ENCODE measurements at regions not wholly inside any gene's neighbourhood (a gene's known extent, or its start where the extent isn't known, plus 50 kb on each side); places are given as distances from the start of the nearest gene placed in this dataset.

DNA sequence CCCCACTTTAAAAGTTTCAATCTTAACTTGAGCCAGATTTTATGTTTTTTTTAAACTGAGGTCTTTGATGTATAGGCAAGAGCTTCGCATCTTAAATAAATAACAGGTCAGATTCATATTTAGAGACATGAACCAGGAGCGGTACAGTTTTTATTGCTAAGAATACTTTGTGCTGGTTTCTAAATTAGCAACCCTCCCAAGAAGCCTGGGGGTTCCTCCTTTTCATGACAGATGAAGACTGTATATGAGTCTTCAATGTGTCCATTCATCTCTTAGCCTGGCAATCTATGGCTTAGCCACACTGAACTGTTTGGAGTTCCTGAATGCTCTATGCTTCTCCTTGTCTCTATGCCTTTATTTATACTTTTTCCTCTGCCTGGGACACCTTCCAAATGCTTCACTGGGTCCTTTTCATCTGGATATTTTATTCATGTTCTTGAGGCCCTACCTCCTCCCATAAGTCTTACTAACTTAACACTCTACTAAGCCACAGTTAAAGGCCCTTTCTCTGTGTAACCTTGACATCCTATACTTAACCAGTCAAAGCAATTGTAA lies 338.6 kb downstream of the INSC start:
- no peak for DNase-seq
- no peaks in the 10 kb centered on the region for H3K9me3 ChIP-seq
- H3K4me3 ChIP-seq = no peak overlapping the region
- H3K36me3 ChIP-seq = no peaks in the 10 kb centered on the region
- H3K27me3 ChIP-seq = no peaks in the 10 kb centered on the region

DNA sequence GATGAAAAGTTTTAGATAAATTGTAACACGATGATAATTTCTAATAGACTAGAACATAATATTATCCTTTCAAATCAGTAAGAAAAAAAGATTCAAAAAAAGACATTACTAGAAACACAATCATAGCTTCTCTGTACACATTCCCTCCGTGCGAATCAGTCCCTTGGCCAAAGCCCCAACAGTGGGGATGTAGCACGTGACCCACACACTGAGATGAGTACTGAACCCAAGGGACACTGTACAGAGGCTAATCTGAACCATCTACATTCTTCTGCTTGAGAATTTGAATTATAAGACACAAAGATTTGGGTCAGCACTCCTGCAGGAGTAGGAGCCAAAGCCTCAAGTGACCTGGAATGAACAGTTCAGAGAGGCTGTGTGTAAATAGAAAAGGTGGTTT lies 353.7 kb downstream of the INSC start:
- DNase-seq = peak; percentile 36
- no peaks in the 10 kb centered on the region for H3K36me3 ChIP-seq
- no peak overlapping the region for H3K4me3 ChIP-seq
- H3K27me3 ChIP-seq = no peaks in the 10 kb centered on the region
- H3K9me3 ChIP-seq = no peaks in the 10 kb centered on the region

DNA sequence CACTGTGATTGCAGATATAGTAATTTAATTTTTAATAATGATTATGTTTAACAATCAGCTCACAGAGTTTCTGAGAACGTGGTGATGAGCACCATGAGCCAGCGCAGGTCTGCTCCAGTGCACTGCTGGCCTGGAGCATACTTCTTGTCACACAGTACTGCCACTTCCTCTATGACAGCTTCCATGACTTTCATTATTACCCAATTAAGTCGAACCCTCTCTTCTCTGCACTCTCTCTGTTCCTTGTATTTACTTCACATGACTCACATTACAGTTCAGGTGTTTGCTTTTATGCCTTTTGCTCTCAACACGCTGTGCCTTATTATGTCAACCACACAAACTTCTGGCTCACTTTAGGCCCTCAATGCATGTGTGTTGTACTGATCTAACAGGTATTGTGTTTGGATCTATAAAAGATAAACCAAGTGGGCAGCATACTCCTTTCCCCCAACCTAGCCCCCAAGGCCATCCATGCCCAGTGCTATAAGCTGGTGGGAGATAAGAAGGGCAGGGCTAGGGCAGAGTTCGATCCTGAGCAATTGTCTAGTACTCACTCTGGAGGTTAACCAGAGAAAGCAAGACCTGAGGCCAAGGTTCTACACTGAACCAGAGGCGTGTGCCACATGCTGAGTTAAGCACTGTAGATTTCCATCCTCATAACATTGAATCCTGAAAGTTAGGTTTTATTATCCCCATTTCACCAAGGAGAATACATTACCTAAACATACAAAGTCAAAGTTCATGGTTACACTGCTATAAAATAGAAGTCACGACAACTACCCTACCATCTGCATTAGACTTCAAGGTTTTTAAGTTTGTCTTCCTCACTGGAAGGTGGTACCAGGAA lies 356.5 kb downstream of the INSC start:
- Histone ChIP-seq H3K36me3 (no peaks in the 10 kb centered on the region), H3K27me3 (no peaks in the 10 kb centered on the region), H3K4me3 (no peak overlapping the region), H3K9me3 (no peaks in the 10 kb centered on the region)
- no peak for DNase-seq

DNA sequence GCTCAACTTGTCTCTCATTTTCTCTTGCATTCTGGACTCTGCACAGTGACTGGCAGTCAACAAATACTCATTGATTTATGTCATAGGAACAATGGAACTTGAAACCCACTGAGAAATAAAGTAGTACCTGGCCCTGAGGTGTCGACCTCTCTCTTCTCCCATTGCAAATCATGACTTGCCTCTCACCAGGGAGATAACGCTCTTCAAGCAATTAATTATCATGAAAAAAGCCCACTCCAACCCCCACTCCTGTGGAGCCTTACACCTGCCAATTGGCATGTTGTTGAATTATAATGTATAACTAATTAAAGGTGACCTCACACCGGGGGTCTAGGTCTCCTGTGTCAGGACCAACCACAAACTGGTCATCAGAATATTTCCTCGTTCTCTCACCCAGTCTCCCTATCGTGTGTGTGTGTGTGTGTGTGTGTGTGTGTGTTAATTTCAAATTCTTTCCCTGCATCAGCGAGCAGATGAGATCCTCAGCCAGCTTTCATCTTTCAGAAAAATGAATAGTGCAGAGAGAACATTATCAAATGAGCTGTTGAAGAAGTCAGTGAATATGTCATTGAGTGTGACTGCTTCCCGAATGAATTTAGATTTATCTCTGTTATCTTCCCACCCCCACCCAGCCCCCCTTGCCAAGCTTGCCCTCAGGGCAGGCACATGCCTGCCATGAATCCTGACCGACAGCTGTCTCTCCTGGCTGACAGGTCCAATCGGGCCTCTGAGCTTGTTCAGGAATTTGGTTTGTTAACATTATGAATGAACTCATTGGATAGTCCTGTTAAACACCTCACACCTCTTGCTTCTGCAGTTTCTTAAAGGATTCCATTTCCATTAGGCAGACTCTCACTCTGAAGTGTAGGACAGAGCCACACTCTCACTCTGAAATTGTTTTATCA lies 357.4 kb downstream of the INSC start:
- Histone ChIP-seq H3K36me3 (no peaks in the 10 kb centered on the region), H3K4me3 (no peak overlapping the region), H3K9me3 (no peaks in the 10 kb centered on the region), H3K27me3 (no peaks in the 10 kb centered on the region)
- no peak for DNase-seq

DNA sequence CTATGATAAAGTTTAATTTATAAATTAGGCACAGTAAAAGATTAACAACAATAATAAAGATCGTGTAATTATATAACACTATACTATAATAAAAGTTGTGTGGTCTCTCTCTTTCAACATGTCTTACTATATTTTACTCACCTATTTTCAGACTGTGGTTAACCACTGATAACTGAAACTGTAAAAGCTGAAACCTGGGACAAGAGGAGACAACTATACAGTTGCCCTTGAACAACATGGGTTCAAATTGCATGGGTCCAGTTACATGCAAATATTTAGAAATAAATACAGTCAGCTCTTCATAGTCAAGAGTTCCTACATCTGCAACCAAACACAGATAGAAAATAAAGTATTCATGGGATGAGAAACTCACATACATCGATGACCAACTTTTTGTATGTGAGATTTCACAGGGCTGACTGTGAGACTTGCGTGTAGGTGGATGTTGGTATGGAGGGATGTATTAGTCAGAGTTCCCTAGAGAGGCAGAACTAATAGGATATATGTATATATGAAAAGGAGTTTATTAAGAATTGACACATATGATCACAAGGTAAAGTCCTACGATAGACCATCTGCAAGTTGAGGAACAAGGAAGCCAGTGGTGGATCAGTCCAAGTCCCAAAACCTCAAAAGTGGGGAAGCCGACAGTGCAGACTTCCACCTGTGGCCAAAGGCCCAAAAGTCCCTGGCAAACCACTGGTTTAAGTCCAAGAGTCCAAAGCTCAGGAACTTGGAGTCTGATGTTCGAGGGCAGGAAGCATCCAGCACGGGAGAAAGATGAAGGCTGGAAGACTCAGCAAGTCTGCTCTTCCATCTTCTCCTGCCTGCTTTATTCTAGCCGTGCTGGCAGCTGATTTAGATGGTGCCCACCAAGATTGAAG lies 359.5 kb downstream of the INSC start:
- H3K27me3 ChIP-seq = no peaks in the 10 kb centered on the region
- no peak for DNase-seq
- H3K9me3 ChIP-seq = no peaks in the 10 kb centered on the region
- H3K4me3 ChIP-seq = no peak overlapping the region
- H3K36me3 ChIP-seq = no peaks in the 10 kb centered on the region

DNA sequence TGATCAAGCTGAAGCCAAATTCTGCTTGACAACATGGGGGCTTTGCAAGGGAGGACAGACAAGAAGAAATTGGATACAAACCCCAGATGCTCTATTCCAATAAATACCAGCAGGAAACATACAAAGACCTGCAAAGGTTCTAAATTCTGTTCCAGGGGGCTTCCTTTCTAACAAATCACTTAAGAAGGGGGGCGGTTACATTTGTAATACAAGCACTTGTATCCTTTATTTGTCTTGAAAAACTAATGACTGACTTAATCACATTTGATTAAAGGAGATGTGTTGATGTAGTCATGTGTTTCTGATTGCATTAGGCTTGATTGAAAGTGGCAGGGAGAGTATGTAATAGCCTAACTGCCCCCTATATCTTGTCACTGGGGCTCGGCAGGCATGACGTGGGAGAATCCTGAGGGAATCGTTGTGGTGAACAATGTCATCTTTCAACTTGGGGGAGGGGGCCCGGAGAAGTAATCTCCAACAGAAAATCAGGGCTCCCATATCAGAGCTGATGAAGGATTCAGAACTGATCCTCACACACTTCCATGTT lies 361.7 kb downstream of the INSC start:
- Histone ChIP-seq H3K27me3 (no peaks in the 10 kb centered on the region), H3K9me3 (no peaks in the 10 kb centered on the region), H3K4me3 (no peak overlapping the region), H3K36me3 (no peaks in the 10 kb centered on the region)
- DNase-seq = no peak

DNA sequence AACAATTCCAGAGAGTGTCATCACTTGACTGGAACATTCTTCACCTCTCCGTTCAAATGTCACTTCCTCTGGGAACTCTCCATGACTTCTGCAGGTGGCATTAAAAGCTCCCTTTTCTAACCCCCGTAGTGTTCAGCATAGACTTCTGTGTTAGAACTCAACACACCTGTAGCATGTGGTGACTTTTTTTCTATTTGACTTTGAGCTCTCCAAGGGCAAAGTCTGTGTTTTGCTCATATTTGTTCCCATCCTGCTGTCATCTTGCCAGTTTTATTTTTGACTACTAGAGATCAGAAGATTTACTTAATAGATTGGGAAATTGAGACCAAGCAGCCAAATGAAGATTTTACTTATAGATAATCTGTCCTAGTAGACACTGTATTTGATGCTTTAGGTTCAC lies 367.1 kb downstream of the INSC start:
- Histone ChIP-seq H3K9me3 (no peaks in the 10 kb centered on the region), H3K27me3 (no peaks in the 10 kb centered on the region), H3K4me3 (no peak overlapping the region), H3K36me3 (no peaks in the 10 kb centered on the region)
- DNase-seq = no peak

DNA sequence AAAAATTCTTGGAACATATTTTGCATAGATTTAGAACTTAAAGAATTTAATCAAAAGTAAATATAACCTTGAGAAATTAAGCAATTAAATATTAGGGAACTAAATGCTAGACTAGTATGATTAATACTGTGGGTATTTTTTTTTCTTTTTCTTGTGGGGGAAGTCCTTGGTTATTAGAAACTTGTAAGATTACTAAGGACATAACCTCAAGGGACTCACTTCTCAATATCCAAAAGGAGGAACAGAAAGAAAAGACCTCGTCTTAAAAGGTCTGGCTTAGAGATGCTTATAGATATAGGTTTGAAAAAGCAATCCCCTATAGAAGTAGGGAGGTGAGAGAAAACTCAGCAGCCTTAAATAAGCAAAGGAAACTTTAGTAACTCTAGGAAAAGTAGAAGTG lies 368.5 kb downstream of the INSC start:
- H3K27me3 ChIP-seq = no peaks in the 10 kb centered on the region
- no peaks in the 10 kb centered on the region for H3K9me3 ChIP-seq
- no peak overlapping the region for H3K4me3 ChIP-seq
- no peaks in the 10 kb centered on the region for H3K36me3 ChIP-seq
- no peak for DNase-seq

DNA sequence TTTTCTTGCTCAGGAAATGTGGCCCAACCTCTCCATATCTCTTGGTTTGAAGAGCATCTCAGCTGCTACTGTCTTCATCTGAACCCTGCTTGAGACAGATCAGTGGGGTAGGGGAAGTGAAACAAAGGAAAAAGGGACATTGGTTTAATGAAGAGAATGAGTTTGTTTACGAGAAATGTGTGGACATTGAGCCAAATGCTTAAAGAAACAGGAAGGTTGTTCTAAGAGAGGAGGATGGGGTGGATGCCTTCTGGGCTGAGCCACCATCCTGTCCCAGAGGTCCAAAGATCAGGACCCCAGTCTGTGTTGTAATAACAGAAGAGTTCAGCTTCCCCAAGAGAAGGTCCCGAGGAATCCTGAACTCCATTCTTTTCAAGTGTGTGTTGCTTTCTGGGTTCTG lies 369.7 kb downstream of the INSC start:
- H3K36me3 ChIP-seq = no peaks in the 10 kb centered on the region
- DNase-seq = no peak
- H3K27me3 ChIP-seq = no peaks in the 10 kb centered on the region
- no peaks in the 10 kb centered on the region for H3K9me3 ChIP-seq
- no peak overlapping the region for H3K4me3 ChIP-seq

DNA sequence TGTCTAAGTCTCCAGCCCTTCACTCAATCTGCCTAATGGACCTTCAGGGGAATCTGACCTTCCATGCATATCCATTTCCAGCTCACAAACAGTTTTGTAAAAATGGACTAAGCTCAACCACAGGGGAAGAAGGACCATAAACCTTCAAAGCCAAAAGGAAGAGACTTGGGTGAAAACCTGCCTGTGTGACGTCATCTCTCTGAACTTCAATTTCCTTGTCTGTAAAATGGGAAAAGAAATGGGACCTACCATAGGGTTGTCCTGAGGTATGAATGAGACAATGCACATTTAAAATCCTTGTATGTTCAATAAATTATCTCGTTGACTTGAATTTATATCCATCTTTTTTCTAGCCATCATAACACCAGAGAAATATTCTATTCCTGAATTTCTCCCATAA lies 370.7 kb downstream of the INSC start:
- Histone ChIP-seq H3K4me3 (no peak overlapping the region), H3K27me3 (no peaks in the 10 kb centered on the region), H3K36me3 (no peaks in the 10 kb centered on the region), H3K9me3 (no peaks in the 10 kb centered on the region)
- no peak for DNase-seq

DNA sequence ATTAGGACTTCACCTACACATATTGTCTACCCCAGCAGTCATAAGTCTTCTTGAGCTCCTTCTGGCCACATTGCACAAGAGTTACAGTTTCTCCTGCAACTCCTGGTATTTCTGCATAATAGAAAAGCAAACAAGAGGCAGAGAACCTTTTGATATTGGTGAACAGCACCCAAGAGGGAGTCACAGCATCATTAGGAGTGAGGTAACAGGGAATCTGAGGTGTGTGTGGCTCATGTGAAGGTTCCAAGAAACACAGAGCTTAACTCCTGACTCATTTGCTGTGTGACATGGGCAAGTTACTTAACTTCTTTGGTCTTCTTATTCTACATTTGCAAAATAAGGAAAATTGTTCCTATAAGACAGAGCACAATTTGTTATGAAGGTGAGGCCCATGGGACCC lies 374.6 kb downstream of the INSC start:
- no peak overlapping the region for H3K4me3 ChIP-seq
- no peaks in the 10 kb centered on the region for H3K27me3 ChIP-seq
- H3K9me3 ChIP-seq = no peaks in the 10 kb centered on the region
- DNase-seq = no peak
- H3K36me3 ChIP-seq = no peaks in the 10 kb centered on the region

DNA sequence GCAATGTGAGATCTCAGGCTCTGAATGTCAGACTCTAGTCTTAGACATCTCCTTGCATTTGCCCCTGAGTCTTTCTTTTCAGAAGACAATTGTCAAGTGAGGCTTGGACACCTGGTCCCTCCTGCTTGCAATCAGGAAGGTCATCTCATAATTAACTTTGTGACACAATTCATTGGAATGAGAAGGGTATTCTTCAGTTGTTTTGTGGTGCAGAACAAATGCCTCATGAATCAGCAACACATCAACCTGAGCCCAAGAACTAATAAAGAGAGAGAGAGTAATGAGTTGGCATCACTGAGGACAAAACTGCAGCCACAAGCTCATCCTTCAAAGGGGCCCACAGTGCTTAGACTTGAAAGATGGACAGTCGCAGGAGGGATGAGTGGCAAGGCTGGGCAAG lies 375.8 kb downstream of the INSC start:
- H3K27me3 ChIP-seq = no peaks in the 10 kb centered on the region
- no peak for DNase-seq
- H3K9me3 ChIP-seq = no peaks in the 10 kb centered on the region
- no peaks in the 10 kb centered on the region for H3K36me3 ChIP-seq
- no peak overlapping the region for H3K4me3 ChIP-seq

DNA sequence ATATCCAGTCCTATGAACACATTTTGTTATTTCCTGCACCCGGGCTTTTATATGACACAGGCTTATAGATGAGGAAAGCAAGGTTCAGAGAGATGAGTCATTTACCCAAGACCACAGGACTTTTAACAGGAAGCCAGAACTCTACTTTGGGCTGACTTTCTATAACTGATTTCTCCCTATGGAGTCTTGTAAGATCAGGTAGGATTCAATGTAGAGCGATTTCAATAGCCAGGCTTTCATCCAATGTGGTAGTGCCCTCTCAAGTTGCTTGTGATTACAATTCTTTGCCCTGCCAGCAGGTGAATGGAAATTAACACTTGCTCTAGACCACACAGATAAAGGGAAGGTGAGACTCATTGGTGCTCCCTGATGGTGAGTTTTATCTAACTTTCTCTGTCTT lies 378.3 kb downstream of the INSC start:
- no peaks in the 10 kb centered on the region for H3K36me3 ChIP-seq
- no peak for DNase-seq
- no peak overlapping the region for H3K4me3 ChIP-seq
- H3K9me3 ChIP-seq = no peaks in the 10 kb centered on the region
- no peaks in the 10 kb centered on the region for H3K27me3 ChIP-seq

DNA sequence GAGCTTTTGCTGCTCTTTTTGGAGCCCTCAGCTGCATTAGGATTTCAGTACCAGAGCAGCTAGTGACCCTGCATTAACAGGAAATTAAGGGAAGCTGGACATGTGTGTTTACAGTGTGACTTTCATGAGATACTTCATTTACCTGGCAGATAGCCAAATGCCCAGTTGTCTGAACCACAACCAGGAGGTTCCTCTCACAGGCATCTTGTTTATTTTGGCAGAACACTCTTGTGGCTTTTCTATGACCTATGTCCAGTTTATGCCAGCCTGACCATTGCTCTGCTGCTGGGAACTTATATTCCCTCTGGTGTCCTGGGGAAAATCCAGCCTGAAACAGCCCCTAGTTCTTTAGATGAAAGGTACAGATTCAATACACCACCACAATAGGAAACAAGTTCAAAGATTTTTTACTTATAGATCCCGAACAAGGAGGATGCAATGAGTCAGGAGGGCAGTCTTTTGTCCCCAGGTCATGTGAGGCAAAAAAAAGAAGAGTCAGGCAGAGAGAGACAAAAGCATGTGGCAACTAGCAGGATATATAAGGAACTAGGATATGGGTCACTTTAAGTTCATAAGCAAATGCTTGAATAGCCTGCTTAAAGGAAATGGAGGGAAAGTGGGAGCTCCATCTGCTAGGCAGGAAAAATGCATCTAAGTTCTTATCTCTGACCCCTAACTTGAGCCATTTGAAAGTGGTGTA lies 379.3 kb downstream of the INSC start:
- no peaks in the 10 kb centered on the region for H3K36me3 ChIP-seq
- H3K4me3 ChIP-seq = no peak overlapping the region
- DNase-seq = no peak
- no peaks in the 10 kb centered on the region for H3K9me3 ChIP-seq
- H3K27me3 ChIP-seq = no peaks in the 10 kb centered on the region

DNA sequence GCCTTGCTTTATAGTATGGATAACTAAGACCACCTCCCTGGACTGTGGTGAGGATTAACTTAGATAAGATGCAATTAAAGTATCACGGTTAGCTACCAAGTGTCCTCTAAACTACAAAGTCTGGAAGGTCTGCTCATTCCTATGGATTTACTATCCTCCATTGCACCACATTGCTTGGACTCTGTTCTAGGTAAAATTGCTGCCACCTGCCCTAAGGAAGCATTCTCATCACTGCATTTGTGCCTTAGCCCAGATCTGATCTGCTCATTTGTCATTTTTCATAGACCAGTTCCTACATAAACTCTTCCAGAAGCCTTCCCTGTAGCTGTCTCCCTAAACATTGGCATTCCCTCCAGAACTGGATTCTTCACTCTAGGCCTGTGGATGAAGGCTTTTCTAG lies 380.0 kb downstream of the INSC start:
- Histone ChIP-seq H3K27me3 (no peaks in the 10 kb centered on the region), H3K4me3 (no peak overlapping the region), H3K36me3 (no peaks in the 10 kb centered on the region), H3K9me3 (no peaks in the 10 kb centered on the region)
- DNase-seq = no peak

DNA sequence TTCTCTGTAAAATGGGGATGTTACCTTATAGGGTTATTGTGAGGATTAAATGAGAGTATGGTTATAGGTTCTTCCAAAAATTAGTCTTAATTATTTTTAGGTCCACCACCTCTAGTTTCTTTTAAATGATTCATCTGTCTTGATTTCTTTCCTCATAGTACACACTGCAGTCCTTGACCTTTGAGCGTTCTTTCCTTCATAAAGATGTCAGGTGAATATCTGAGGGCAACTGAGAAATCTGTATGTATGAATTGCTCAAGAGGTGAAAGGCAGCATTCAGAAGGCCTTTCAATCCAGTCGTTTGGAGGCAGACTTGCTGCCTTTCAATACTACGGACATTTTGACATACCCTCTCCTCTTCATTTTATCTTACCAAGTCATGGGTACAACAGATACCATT lies 380.7 kb downstream of the INSC start:
- no peak for DNase-seq
- H3K9me3 ChIP-seq = no peaks in the 10 kb centered on the region
- no peak overlapping the region for H3K4me3 ChIP-seq
- no peaks in the 10 kb centered on the region for H3K36me3 ChIP-seq
- H3K27me3 ChIP-seq = no peaks in the 10 kb centered on the region

All from MG63 (cell line).